Activated CD4-positive, alpha-beta T cell treated with anti-CD3 and anti-CD28 coated beads, Interleukin-2, amount 50 U/mL, for 16 hours (primary cell): ENCODE measurements at regions not wholly inside any gene's neighbourhood (a gene's known extent, or its start where the extent isn't known, plus 50 kb on each side); places are given as distances from the start of the nearest gene placed in this dataset.
A peak's percentile ranks its signal among the peaks of the same experiment; 100 is the strongest.
"Not testable (repeated sequence)": the region's sequence is repeated elsewhere in the genome, so short reads cannot be mapped to it uniquely, and the experiment has no call there.

Experiments
- DNase-seq: peaks from one replicate; pipeline ENCODE4 v3.0.0-alpha.2; 2020

DNA sequence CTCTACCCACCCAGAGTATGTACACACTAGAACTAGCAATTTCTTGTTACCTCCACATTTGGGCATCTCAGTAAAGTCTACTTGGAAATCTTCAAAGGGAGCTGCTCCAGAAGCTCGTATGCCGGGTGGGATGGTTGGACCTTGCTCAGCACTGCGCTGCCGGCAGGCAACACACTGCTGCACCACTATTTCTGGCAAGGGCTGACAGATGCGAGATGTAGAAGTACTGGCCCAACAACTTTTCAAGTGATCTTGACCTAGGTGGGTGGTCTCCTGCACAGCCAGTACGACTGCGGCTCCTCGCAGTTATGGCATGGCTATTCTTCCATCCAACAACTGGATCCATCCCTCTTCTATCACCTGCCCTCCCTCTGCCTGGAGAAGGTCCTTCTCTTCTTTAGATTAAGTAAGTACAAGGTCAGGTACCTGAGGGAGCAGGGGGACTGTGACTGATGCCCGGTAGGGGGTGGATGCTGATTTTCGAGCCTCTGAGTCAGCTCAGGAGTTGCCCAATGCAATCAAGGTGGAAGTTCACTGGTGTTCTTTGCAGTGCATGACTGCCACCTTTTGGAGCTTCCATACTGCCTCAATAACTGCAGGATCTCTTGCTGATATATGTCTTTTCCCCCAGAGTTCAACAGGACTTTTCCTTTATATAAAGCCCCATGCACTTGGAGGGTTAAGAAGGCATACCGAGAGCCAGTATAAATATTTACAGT lies 100.4 kb upstream of the SLC1A4 start:
- DNase-seq, result no peak

- DNase-seq, result no peak
These were observed 99.4 kb upstream of the SLC1A4 start for GRCh38 chr2:64889803-64890202.

- DNase-seq, result not testable (repeated sequence)
These were observed 92.6 kb upstream of the SLC1A4 start for GRCh38 chr2:64896572-64896971.

DNA sequence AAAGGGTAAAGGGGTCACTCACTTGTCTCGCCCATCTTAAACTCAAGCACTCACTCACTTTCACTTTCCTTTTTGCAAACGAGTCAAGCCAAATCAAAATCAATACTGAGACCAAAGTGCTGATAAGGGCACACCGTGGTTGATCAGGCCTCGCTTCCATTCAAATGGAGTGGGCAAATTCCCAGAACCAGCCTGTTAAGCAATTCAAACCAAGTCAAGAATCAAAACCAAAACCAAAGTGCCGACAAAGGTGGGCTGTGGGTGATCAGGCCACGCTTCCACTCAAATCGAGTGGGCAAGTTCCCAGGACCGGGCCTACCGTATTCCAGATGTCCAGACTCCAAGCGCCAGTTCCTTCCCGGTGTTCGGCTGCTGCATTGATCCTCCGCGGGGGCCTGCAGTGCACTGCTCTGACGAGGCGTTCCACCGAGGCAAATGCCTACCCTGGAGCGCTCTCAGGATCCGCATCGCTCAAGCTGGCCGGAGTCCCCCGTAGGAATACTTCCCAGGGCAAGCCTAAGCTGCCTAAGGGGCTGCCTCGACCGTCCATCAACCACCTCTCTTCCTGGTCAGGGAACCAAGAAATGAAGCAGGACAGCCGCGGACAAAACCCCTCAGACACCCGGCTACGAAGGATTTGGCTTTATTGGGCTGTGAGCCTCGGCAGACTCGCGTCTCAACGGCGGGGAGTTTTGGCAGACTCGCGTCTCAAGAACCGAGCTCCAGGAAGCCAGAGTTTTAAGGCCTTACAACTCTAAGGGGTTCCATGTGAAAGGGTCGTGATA lies 89.9 kb upstream of the SLC1A4 start:
- no peak for DNase-seq

DNA sequence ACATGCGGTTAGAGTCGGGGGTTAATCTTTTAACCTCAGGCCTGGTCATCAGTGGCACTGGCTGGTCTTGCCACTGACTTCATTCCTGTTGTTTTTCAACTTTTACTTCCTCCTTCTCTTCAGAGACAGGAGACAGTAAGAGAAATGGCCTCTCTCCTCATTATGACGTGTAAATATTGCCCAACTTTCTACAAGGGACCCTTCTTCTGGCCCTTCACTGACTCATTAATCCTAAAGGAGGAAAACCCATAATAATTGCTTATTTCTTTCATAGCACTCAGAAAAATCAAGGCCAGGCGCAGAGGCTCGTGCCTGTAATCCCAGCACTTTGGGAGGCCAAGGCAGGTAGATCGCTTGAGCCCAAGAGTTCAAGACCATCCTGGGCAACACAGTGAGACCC lies 89.3 kb upstream of the SLC1A4 start:
- not testable (repeated sequence) for DNase-seq

DNA sequence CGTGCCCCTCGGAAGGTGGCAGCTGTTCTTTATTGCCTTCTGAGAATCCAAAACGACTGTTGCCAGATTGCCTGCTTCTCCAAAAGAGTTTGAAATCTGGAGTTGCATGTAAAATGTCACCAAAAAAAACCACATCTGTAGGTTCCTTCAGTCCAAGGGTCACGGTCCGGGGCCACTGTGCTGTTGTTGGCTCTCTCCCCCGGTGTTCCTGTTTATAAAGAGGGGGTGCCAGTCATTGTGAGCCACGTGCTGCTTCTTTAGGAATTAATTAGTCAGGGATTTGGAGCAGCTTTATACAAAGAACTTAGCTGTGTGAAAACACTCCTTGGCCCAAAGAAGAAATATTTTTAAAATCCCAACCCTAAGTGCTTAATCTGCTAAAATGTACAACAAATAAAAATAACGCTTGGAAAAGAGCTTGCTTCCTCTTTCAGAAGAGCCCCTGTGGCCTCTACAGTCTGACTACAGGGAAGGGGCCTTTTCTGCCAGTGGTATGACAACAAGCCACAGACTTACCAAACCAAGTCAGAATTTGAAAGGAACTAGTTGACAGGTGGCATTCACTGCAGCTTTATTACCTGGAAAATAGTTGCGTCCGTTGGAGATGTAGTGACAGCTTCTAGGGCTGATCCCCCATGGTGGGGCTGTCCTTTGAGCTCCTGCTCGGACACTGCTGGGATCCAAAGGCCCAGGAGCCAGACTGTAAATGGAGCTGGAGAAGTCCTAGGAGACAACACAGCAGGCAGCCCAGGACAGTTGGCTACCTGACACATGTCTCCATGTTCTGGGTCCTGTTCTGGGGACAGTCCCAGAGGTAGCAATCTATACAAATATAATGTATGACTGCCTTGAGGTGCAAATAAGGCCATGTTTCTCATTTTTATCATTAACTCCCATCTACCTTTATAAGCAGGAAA lies 84.5 kb upstream of the SLC1A4 start:
- peak; percentile 24 for DNase-seq

- no peak for DNase-seq
These were observed 83.7 kb upstream of the SLC1A4 start for GRCh38 chr2:64905338-64906024.

GRCh38 chr2:64906853-64907536 lies 82.2 kb upstream of the SLC1A4 start:
- no peak for DNase-seq

DNA sequence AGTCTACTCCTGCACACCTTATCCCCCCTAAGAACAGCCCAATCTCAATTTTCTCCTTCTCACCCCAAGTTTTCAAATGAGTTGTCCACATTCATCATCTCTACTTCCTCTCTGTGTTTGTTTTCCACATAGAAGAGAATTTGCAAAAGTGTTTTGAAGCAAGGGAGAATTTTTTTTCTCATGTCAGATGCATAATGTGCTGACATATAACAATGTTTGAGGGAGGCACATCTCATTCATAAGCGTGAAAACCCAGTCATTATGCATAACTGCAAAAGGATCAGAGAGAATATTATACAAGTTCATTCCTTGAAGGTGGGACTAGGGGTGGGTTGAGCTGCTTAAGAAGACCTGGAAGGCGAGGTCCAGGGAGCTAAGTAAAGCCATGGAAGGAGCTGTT lies 80.8 kb upstream of the SLC1A4 start:
- no peak for DNase-seq

- DNase-seq, result no peak
These were observed 78.7 kb upstream of the SLC1A4 start for GRCh38 chr2:64910523-64910922.

GRCh38 chr2:64910972-64911433 lies 78.2 kb upstream of the SLC1A4 start:
- DNase-seq, result peak; percentile 29

- DNase-seq, result no peak
These were observed 75.8 kb upstream of the SLC1A4 start for GRCh38 chr2:64913357-64913869.

GRCh38 chr2:64914247-64914646 lies 75.0 kb upstream of the SLC1A4 start:
- no peak for DNase-seq

- peak; percentile 44 for DNase-seq
These were observed 74.3 kb upstream of the SLC1A4 start for GRCh38 chr2:64914735-64915509.

- DNase-seq, result no peak
These were observed 73.7 kb upstream of the SLC1A4 start for GRCh38 chr2:64915510-64915900.

DNA sequence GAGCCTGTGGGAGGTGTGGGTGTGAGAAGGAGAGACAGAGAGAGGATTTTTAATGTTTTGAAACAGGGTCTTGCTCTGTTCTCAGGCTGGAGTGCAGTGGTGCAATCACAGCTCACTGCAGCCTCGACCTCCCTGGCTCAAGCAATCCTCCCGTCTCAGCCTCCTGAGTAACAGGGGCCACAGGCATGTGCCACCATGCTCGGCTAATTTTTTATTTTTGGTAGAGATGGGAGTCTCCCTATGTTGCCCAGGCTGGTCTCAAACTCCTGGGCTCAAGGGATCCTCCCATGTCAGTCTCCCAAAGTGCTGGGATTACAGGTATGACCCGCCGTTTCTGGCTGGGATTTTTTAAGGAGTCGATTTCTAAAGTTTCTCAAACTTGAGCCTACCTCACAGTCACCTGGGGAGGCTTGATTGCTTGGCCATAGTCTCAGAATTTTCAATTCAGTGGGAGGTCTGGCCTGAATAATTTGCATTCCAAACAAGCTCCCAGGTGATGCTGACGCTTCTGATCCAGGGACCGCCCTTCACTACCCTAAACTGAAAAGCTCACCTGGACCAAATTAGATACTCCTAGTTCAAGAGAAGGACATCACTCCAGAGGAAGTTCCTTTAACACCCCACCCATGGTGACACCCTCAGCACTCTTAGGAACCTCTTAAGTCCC lies 70.8 kb upstream of the SLC1A4 start:
- DNase-seq, result no peak

GRCh38 chr2:64919261-64919660 lies 69.9 kb upstream of the SLC1A4 start:
- no peak for DNase-seq

DNA sequence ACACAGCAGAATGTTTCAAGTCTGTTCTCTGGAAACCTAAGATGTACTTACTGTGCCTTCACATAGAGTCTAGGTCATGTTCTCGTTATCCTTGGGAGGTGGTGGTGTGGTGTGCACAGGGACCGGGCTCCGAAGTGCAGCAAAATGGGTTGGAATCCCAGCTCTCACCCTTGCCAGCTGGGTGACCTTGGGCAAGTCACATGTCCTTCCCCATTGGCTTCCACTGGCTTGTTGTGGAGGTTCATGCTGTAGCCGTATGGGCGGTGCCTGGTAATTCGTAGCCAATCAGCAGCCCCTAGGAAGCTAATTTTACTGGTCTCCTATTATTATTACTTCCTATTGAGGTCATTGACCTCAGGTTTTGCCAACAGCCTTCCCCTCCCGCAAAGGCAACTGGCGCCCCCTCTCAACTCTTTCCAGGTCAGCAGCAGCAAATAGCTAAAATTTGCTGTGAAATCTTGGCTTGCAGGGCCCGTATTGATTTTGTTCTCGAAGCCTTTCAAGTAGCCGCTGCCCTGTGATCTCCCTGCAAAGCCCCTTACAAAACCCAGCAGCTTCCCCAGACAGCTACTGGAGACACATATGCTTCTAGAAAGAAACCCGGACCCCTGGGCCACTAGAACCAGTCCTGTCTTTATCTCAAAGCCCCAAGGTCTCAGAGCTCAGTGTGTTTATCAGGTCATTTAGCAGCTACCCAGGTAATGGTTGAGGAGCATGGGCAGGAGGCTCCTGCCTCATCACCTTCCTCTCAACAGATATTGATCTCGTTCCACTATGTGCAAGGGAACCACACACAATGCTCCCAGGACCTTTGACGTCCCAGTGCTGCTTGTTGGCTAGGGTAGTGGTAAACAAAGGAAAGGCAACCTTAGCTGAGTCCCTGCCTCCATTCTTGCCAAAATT lies 66.5 kb upstream of the SLC1A4 start:
- DNase-seq, result no peak

GRCh38 chr2:64923385-64923710 lies 65.9 kb upstream of the SLC1A4 start:
- DNase-seq, result no peak
